Muscle of back (tissue), 3 donors: ENCODE measurements at regions not wholly inside any gene's neighbourhood (a gene's known extent, or its start where the extent isn't known, plus 50 kb on each side); places are given as distances from the start of the nearest gene placed in this dataset.
A peak's percentile ranks its signal among the peaks of the same experiment; 100 is the strongest.
"Not testable (repeated sequence)": the region's sequence is repeated elsewhere in the genome, so short reads cannot be mapped to it uniquely, and the experiment has no call there.

Experiments
- DNase-seq, 3 donors: peaks; one replicate each; pipeline versions ENCODE4 v3.0.0 to v3.0.0-alpha.2; 2013

DNA sequence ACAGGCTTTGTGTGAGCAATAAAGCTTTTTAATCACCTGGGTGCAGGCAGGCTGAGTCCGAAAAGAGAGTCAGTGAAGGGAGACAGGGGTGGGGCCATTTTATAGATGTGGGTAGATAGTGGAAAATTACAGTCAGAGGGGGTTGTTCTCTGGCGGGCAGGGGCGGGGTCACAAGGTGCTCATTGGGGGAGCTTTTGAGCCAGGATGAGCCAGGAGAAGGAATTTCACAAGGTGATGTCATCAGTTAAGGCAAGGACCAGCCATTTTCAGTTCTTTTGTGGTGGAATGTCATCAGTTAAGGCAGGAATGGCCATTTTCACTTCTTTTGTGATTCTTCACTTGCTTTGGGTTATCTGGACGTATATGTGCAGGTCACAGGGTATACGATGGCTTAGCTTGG is 571.3 kb upstream of the PCDH7 start:
- not testable (repeated sequence) for DNase-seq

DNA sequence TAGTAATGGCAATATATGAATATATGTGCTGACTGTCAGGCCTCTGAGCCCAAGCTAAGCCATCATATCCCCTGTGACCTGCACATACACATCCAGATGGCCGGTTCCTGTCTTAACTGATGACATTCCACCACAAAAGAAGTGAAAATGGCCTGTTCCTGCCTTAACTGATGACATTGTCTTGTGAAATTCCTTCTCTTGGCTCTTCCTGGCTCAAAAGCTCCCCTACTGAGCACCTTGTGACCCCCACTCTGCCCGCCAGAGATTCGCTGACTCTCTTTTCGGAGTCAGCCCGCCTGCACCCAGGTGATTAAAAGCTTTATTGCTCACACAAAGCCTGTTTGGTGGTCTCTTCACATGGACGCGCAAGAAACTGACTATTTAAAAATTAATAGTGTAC is 570.6 kb upstream of the PCDH7 start:
- DNase-seq = not testable (repeated sequence)

DNA sequence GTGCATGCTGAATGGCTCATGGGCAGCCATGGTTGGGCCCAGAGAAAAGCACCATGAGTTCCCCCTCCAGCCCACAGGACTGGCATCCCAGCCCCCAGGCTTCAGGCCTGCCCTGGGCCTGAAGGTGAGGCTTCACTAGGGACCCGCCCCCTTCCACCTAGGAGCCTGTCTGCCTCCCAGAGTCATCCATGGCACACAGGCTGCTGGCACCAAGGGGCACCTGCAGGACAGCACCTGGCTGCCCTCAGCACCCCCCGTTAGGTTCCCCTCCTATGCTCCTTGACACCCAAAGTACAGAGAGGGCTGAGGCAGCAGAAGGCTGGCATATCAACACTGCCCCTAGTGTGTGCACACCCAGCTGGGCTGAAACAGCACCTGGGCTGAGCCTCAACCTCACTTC is 566.7 kb upstream of the PCDH7 start:
- no peak for DNase-seq

DNA sequence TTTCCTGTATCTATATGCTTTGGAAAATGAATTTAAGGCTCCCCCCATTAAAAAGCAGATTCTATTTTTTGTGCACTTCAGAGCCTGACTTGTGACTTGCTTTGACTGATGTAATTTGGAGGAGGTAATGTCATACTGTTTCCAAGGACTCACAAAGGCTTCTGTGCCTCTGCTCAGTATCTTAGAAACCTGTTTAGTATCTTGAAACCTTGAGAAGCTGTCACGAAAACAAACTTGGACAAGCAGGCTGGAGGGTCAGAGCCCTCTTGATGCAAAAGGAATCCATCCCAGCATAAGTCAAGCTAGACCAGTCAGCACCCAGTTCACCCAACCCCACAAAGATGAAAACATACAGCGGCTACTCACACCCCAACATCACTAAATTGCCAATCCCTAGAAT is 560.0 kb upstream of the PCDH7 start:
- DNase-seq = no peak

DNA sequence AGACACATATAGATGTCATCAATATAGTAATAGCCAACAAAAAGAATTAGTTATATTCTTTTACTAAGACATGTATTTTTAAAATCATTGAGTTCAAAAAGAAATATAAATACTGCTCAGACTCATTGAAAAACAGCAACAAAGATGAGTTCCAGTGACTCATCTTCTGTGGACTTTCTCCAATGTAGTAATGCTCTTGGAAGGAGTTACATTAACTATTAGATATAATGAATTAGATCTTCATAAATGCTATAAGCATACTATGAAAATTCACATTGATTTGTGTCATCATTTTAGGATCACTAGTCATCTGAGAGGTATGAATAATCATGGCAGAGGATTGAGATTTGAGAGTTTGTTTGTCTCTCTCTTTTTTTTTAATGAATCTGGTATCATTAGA is 547.8 kb upstream of the PCDH7 start:
- DNase-seq = peak in 1 of 3 donors; percentile 6

DNA sequence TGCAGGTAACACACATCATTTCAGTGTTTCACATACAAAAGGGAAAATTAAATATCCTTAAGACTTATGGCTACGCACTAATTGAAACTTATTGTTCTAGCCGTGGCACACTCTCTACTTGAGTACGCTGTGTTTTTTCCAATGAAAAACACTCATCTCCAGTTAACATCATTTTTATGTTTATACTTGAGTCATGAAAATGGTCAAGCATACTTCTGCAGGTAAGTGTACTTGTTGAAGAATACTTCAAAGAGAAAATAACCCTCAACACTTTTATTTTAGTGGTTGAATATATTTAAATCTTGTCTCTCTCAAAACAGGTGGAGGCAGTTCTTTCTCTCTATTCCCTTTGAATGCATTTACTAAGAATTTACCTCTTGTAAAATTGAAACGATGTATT is 538.7 kb upstream of the PCDH7 start:
- no peak for DNase-seq

DNA sequence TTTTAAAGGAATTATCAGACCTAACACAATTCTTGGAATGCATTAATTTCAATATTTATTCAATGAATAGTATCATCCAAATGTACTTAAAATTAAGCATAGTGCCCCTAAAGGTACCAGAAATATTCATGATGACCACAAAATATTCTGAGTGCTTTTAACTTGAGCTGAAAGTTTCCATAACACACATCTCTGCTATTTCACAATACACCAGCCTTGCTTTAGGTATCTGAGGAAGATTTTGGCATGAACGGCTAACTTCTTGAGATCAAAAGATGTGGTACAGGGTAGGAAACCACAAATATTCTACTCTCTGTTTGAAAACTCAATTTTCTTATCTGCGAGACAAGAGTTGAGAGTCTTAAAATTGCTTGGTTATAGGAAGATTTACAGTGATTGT is 538.3 kb upstream of the PCDH7 start:
- DNase-seq = no peak

DNA sequence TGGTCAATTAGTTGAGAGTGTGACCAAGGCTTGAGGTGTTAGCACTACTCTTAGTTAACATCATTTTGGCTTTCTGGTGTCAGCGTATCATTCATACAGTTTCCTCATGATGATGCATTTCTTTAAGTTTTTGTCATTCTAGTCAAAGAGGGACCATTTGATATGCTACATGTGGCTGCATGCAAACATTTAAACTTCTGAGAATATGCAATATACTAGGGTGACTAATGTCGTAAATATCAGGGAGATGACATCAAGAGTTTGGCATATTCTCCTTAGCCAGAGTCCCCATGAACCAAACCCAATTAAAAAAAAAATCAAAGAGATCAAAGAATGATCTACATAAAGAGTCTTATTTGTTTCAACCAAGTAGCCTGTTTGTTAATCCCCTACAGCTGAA is 537.4 kb upstream of the PCDH7 start:
- DNase-seq = no peak

DNA sequence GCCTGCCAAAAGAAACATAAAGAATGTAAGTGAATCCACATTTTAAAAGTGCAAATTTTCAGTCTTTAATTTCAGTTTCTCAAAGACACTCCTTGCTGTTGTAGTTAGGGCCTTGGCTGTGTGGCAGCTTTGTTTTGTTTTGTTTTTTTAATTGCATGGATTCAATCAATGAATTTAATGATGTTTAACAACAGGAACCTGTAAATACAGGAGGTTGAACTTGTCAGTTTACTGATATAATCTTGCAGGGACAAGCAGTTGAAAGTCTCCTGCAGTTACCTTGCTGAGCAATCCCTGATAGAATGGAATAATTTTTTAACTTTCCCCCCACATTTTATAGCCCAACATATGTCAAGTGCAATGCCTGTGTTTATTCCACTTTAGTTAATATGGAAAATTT is 528.3 kb upstream of the PCDH7 start:
- DNase-seq = no peak

DNA sequence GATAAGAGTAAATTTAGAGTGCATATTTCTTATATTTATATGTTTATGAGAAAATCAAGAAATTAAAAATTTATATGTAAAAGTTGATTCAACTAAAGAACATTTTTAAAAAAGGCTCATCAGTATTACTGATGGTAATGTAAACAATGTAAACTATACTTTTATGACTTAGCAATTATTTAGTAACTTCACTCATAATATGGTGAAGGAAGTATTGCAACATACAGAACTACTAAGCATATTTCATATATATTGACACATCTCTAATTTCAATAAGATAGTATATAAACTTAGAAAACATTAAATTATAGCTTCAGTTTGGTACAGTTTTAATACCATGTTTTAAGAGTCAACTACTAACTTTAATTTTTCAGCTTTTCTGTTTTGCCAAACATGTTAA is 512.8 kb upstream of the PCDH7 start:
- DNase-seq = no peak

DNA sequence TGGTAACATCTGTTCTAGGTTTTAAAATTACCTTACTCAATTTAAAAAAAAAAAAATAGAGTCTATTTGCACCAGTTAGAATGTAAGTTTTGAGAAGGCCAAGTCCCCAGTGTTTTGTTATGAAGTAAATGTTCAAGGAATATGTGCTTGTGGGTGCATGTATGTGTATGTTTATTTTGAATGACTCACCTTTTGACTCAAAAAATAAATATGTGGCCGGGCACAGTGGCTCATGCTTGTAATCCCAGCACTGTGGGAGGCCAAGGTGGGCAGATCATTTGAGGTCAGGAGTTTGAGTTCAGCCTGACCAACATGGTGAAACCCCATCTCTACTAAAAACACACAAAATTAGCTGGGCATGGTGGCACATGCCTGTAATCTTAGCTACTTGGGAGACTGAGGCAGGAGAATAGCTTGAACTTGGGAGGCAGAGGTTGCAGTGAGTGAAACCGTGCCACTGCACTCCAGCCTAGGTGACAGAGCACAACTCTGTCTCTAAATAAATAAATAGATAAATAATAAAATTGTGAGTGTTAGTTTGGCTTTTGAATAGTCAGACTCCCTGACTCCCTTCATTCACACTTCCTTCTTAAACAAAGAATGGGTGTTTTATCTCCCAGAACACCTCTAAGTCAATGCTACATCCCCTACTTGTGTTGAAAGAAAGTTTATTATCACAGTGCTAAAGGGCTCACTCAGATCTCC is 511.3 kb upstream of the PCDH7 start:
- no peak for DNase-seq

DNA sequence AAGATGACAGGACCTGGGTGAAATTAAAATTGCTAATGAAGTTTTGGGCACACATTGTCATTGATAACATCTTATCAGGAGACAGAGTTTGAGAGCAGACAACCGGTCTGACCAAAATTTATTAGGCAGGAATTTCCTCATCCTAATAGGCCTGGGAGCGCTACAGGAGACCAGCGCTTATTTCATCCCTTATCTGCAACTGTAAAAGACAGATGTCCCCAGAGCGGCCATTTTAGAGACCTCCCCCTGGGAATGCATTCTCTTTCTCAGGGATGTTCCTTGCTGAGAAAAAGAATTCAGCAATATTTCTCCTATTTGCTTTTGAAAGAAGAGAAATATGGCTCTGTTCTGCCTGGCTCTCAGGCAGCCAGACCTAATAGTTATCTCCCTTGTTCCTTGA is 504.2 kb upstream of the PCDH7 start:
- DNase-seq = not testable (repeated sequence)

DNA sequence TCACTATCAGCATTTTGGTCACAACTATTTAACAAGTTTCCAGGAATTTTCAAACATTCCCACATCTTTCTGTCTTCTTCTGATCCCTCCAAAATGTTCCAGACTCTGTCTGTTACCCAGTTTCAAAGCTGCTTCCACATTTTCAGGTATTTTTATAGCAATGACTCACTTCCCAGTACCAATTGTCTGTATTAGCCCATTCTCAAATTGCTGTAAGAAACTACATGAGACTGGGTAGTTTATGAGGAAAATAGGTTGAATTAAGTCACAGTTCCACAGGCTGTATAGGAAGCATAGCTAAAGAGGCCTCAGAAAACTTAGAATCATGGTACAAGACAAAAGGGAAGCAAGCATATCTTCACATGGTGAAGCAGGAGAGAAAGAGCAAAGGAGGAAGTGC is 475.0 kb upstream of the PCDH7 start:
- DNase-seq = no peak

DNA sequence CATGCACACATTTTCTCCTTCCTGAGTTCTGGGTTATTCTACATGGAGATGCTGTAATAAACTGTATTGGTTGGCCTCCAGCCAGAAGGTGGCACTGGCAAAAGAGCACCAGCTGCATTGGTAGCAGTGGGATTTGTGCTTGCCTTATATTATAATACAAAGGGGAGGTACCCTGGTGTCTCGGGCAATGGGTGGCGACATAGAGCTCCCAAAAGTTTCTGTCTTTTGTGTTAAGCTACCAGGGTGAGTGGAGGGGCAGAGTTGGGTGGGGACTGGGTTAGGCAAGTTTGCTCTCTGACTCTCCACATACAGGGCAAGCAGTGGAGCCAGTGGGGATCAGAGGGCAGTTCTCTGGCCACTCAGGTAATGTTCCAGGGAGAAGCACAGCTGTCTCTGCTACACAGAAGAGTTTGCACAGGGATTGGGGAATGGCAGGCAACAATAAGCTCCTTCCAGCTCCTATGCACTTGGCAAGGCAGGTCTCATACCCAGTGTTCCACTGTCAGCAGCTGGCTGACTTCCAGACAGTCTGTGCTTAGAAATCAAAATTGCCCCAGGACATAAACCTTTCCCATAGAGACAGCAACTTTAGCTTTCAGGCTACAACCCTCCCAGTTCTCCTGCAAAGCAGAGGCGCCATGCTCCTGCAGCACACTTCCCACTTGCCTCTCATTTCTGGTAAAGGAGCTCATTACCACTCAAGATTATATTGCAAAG is 463.9 kb upstream of the PCDH7 start:
- no peak for DNase-seq

DNA sequence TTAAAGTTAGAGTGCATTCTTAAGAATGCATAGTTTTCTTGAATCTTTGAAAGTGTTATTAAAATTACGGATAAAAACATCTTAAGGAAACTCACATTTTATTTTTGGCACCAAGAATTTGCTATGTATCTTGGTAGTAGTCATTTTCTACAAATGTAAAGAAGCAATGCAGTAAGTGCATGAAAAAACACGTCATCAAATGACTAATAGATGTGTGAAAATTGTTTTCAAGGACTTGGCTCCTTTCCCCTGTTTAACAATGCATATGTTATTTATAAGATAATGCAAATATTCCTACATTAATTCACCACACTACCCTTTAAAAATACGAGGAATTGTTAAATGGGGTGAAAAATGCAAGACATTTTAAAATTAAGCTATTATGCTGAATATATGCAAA is 461.2 kb upstream of the PCDH7 start:
- no peak for DNase-seq

DNA sequence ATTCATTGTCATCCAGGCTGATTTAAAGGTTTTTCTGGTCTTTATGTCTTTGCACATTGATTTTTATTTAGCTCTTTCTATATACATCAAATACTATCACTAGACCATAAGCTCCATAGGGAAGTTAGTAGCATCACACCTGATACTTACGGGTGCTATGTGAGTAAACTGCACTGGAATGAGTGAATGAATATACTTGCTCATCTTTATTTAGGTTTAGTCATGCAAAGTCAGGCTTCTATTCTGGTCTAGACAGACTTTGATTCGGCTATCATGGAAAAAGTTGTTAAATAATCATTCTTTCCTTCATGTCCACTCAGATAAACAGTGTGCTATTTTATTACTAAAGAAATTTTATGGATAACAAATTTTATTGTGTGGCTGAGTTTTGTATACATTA is 457.8 kb upstream of the PCDH7 start:
- no peak for DNase-seq

DNA sequence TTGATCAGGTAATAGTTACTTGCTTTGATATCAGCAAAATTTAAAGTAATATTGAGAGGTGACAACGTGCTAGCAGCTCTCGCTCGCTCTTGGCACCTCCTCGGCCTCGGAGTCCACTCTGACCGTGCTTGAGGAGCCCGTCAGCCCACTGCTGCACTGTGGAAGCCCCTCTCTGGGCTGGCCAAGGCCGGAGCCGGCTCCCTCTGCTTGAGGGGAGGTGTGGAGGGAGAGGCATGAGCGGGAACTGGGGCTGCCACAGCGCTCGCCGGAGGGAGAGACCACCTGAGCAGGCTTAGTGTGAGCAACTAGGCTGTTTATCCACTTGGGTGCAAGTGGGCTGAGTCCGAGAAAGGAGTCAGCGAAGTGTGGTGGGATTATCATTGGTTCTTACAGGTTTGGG is 455.7 kb upstream of the PCDH7 start:
- DNase-seq = no peak

DNA sequence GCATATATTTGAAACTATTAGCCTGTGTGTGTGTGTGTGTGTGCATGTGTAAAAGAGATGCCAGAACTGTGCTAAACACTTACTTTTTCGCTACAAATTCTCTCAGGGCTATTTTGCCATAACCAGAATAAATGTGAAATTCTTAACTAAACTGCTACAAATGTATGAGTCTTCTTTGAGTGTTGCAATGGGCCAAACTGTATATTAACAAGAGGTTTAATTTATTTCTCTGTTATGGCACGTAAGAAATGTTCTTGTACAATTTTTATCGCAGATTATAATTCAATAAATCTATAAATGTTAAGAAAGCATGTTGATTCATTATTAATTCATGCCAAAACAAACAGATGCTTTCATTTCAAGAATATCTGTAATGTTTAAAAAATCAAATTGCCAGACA is 454.5 kb upstream of the PCDH7 start:
- peak in 1 of 3 donors; percentile 1 for DNase-seq

DNA sequence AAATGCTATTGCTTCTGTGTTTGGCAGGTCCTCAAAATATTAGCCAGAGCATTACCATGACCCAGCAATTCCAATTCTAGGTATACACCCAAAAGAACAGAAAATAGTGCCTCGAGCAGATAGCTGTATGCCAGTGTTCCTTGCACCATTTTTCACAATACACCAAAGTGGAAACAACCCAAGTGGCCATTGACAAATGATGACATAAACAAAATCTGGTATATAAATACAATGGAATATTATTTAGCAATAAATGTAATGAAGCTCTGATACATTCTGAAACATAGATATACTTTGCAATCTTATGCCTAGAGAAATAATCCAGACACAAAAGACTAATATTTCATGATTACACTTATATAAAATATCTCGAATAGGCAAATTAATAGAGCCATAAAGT is 451.8 kb upstream of the PCDH7 start:
- DNase-seq = no peak

DNA sequence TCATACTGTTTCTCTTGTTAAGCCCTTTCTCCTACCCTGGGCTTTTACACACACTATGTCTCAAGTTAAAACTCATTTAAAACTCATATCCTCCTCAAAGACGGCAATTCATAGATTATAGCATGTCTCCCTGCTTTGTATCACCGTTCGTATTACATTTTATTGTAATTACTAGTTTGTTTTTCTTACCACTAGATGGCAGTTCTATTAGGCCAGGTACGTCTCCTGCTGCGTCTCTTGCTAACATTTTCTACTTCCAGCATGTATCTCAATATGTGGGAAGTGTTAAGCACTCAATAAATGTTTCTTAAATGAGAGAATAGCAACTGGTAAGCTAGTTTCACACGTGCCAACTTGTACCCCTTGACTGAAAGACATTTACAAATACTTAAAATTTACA is 450.3 kb upstream of the PCDH7 start:
- DNase-seq = no peak

DNA sequence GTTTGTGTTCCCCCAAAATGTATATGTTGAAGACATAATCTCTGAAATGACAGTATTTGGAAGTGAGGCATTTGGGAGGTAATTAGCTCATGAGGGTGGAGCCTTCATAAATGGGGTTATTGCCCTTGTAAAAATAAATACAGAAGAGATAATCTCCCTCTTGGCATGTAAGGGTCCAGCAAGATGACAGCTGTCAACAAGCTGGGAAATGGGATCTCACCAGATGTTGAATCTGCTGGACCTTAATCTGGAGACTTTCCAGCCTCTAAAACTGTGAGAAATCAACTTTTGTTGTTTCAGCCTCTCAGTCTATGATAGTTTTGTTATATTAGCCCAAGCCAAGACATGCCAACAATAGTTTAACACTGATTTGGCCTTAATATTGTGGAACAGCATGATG is 438.2 kb upstream of the PCDH7 start:
- peak in 1 of 3 donors; percentile 2 for DNase-seq

DNA sequence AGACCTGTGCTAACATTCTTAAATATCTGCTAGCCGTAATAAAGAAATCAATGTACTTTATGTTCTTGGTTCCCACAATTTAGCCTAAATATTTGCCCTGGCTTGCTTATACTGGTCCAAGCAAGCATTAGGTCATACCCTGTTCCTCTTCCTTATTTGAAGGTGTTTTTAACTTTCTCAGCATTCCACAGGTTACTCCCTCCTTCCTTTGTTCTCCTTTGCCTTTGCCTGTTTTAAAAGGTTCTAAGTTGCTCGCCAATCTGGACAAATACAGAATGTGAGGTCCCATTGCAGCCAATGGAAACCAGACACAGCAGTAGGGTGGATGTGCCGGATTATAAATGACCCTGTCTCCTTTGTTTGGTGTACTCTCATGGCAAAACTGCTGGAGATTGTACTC is 436.8 kb upstream of the PCDH7 start:
- DNase-seq = no peak

DNA sequence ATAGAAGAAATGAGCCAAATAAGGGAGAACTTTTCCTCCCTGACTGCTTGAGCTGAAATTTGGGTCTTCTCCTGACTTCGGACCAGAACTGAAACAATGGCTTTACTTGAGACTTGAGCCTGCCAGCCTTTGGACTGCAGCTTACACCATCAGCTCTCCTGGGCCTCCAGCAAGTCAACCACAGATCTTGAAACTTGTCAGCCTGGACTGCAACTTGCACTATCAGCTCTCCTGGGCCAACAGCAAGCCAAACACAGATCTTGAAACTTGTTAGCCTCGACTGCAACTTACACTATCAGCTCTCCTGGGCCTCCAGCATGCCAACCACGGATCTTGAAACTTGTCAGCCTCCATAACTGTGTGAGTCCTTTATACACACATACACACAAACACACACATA is 425.9 kb upstream of the PCDH7 start:
- no peak for DNase-seq

DNA sequence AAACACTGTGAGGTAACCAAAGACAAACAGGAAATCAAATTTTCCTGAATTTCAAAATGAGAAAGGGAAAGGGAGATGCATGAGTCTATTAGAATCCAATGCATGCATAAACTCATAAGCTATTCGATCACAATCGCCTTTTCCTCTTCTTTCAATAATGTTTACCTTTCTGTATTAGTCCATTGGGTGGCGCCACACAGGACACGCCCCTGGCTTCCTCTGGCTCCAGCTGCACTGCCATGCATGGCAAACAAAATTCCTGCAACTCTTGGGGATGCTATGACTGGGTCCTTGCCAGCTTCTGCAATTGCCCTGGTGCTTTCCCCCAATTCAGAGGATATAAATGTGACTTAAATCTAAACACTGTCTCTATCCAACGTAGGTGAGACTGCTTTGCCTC is 424.5 kb upstream of the PCDH7 start:
- no peak for DNase-seq
